ENCODE measurements at regions not wholly inside any gene's neighbourhood (a gene's known extent, or its start where the extent isn't known, plus 50 kb on each side); places are given as distances from the start of the nearest gene placed in this dataset.

DNA sequence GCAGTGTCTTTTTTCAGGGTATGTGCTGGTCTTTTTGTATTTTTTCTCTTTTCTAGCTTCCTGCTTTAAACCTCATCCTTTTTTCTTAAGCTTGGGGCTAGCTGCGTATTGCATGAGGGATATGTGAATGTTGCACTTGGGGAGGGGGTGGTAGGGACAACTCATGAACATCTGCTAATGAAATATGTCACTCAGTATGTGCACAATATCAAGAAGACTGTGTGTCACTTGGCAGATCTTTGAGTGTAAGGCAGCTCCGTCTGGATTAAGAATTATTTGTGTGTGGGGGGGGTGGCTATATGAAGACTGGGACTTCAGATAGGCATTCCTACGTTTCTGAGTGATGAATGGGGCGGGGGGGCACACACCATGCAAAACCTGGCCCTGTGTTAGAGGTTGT, 170.4 kb upstream of the CACNA1E start:
- Histone ChIP-seq H3K27ac (ENCODE audit: extremely low read length, insufficient read depth, low read length) (no peak overlapping the region), H4K20me1 (ENCODE audit: insufficient read depth, low read length) (no peaks in the 10 kb centered on the region; the same call in 1 of the 2 replicates), H2AFZ (ENCODE audit: low read length) (no peak overlapping the region), H3K36me3 (replicated peaks in 1 of 2; ENCODE audit: control insufficient read depth in 1 of 2, insufficient read depth in 2 of 2, low read length in 2 of 2) (no peaks in the 10 kb centered on the region), H3K4me1 (ENCODE audit: insufficient read depth, low read length) (no peaks in the 10 kb centered on the region), H3K4me2 (ENCODE audit: low read depth, low read length) (no peak overlapping the region), H3K9ac (ENCODE audit: insufficient read depth, low read depth, low read length) (no peak overlapping the region), H3K27me3 (ENCODE audit: control insufficient read depth in 1 of 2, insufficient read depth in 2 of 2, low read length in 2 of 2) (peaks cover 5 to 24% of the 10 kb centered on the region in 2 experiments; a peak in 4 of 5 replicates), H3K9me3 (ENCODE audit: low read length) (no peaks in the 10 kb centered on the region), H3K79me2 (ENCODE audit: insufficient read depth, low read length) (no peaks in the 10 kb centered on the region), H3K4me3 (replicated peaks in 1 of 3; ENCODE audit: insufficient read depth in 1 of 3, low read depth in 2 of 3, low read length in 3 of 3) (no peak overlapping the region)
- 13% methylated on average over 4 of the region's 4 CpGs for WGBS (ENCODE audit: low lambda C conversion rate)
- ATAC-seq (no peak), FAIRE-seq (no peak), DNase-seq (ENCODE audit: low spot score) (no peak)
- no peak for TF ChIP-seq ZBTB20 (CRISPR knock-in tag; IDR thresholded peaks at IDR 0.05; ENCODE audit: borderline replicate concordance, low read depth)
- ChIA-PET POLR2A (no interaction called here), CTCF (ENCODE audit: low intra/inter-chr PET ratio, low total read pairs) (no interaction called here)
- in situ Hi-C loops (cut with HindIII; ENCODE audit: extremely low pct_ligation_motif_present, low pct_unique_long_range_greater_than_20kb) = no loop called here
- intact Hi-C loops (cut with micrococcal nuclease; ENCODE audit: unreplicated experiment) = no loop called here
- no TSS peak for BruUV-seq (replicated peaks)

DNA sequence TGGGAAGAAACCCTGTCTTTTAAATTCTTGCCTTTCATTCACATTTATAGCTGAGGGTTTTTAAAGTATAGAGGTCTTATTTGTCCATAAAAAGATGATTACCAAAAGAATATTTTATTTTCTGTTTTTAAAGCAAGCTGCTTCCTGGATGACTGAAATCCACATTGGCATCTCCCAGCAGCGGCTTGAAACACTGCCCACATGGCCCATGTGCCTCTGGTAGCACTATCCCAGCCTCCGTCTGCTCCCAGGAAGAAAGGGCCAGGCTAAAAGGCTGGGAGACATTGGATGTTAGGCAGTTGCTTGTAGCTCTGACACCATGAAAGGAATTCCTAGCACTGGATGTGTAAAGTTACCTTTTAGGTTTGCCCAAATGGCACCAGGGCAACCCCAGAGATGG, 169.9 kb upstream of the CACNA1E start:
- ChIA-PET CTCF (ENCODE audit: low intra/inter-chr PET ratio, low total read pairs) (no interaction called here), POLR2A (no interaction called here)
- intact Hi-C loops (cut with micrococcal nuclease; ENCODE audit: unreplicated experiment) = no loop called here
- Histone ChIP-seq H3K36me3 (replicated peaks in 1 of 2; ENCODE audit: control insufficient read depth in 1 of 2, insufficient read depth in 2 of 2, low read length in 2 of 2) (no peaks in the 10 kb centered on the region), H3K27ac (ENCODE audit: extremely low read length, insufficient read depth, low read length) (no peak overlapping the region), H3K4me3 (replicated peaks in 1 of 3; ENCODE audit: insufficient read depth in 1 of 3, low read depth in 2 of 3, low read length in 3 of 3) (no peak overlapping the region), H3K79me2 (ENCODE audit: insufficient read depth, low read length) (no peaks in the 10 kb centered on the region), H4K20me1 (ENCODE audit: insufficient read depth, low read length) (no peaks in the 10 kb centered on the region; the same call in 1 of the 2 replicates), H3K4me2 (ENCODE audit: low read depth, low read length) (no peak overlapping the region), H2AFZ (ENCODE audit: low read length) (no peak overlapping the region), H3K9ac (ENCODE audit: insufficient read depth, low read depth, low read length) (no peak overlapping the region), H3K27me3 (ENCODE audit: control insufficient read depth in 1 of 2, insufficient read depth in 2 of 2, low read length in 2 of 2) (peaks cover 7 to 29% of the 10 kb centered on the region in 2 experiments; a peak in 4 of 5 replicates), H3K9me3 (ENCODE audit: low read length) (no peaks in the 10 kb centered on the region), H3K4me1 (ENCODE audit: insufficient read depth, low read length) (no peaks in the 10 kb centered on the region)
- WGBS (ENCODE audit: low lambda C conversion rate) = 13% methylated on average over 2 of the region's 2 CpGs
- no TSS peak for BruUV-seq (replicated peaks)
- DNase-seq (ENCODE audit: low spot score) (no peak), FAIRE-seq (no peak), ATAC-seq (no peak)
- TF ChIP-seq PHB2 (IDR thresholded peaks at IDR 0.05; ENCODE audit: partially characterized antibody) = no peak
- TF ChIP-seq ZBTB8A (CRISPR knock-in tag; IDR thresholded peaks at IDR 0.05; ENCODE audit: borderline replicate concordance, low read depth) = no peak
- TF ChIP-seq, protein P1, sequence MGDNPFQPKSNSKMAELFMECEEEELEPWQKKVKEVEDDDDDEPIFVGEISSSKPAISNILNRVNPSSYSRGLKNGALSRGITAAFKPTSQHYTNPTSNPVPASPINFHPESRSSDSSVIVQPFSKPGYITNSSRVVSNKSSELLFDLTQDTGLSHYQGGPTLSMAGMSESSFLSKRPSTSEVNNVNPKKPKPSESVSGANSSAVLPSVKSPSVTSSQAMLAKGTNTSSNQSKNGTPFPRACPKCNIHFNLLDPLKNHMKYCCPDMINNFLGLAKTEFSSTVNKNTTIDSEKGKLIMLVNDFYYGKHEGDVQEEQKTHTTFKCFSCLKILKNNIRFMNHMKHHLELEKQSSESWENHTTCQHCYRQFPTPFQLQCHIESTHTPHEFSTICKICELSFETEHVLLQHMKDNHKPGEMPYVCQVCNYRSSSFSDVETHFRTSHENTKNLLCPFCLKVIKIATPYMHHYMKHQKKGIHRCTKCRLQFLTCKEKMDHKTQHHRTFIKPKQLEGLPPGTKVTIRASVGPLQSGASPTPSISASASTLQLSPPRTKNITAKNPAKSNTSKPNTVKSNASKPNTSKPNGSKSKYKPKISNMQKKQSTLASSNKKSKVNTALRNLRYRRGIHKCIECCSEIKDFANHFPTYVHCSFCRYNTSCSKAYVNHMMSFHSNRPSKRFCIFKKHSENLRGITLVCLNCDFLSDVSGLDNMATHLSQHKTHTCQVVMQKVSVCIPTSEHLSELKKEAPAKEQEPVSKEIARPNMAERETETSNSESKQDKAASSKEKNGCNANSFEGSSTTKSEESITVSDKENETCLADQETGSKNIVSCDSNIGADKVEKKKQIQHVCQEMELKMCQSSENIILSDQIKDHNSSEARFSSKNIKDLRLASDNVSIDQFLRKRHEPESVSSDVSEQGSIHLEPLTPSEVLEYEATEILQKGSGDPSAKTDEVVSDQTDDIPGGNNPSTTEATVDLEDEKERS (CRISPR knock-in tag; IDR thresholded peaks at IDR 0.05) = no peak
- TF ChIP-seq ZFP90 (CRISPR knock-in tag; IDR thresholded peaks at IDR 0.05; ENCODE audit: borderline replicate concordance) = no peak
- TF ChIP-seq PRMT3 (CRISPR knock-in tag; IDR thresholded peaks at IDR 0.05; ENCODE audit: borderline replicate concordance, low read depth) = no peak
- no peak for TF ChIP-seq CBFB (CRISPR knock-in tag; IDR thresholded peaks at IDR 0.05)
- TF ChIP-seq TCF7L2 (IDR thresholded peaks at IDR 0.05; ENCODE audit: low read depth, low read length) = no peak
- in situ Hi-C loops (cut with HindIII; ENCODE audit: extremely low pct_ligation_motif_present, low pct_unique_long_range_greater_than_20kb) = no loop called here
